Panc1 (cell line): ENCODE measurements at regions not wholly inside any gene's neighbourhood (a gene's known extent, or its start where the extent isn't known, plus 50 kb on each side); places are given as distances from the start of the nearest gene placed in this dataset.

ENCODE experiments used
- ATAC-seq: fragments of 200-7000 bp; cut with Tn5 transposase; 2 replicates; pipeline ENCODE4 v1.9.1; 2020; ENCODE audit warnings: mild to moderate bottlenecking, moderate library complexity
- BruUV-seq: library from RNA; stranded (reverse); fragments of 400-500 nt; replicated peaks from 2 replicates; lab custom pipeline; 2021; lab: Mats Ljungman, UMichigan
- CTCF ChIA-PET: fragments of 300-600 bp; sonication (Branson Sonifier 250); formaldehyde crosslinking; loops from one replicate; lab custom pipeline; 2022; ENCODE audit warnings: antibody characterized with exemption; lab: Charles Lee
- POLR2A ChIA-PET: fragments of 300-600 bp; sonication (Branson Sonifier 250); formaldehyde crosslinking; loops from one replicate; lab custom pipeline; 2022; ENCODE audit warnings: antibody characterized with exemption; lab: Charles Lee
- DNase-seq: peaks from one replicate; pipeline ENCODE4 v3.0.0-alpha.2; 2010; ENCODE audit warnings: low read depth, low spot score
- H3K27ac ChIP-seq: 2 replicates; pipeline ENCODE4 v1.5.1; 2011; ENCODE audit warnings: mild to moderate bottlenecking, low read length, inconsistent platforms
- H3K27me3 ChIP-seq: fragments of 200-500 bp; sonication (Bioruptor generic); 2 replicates; pipeline ENCODE4 v1.6.0; 2014; ENCODE audit warnings: low read length, inconsistent platforms; ENCODE audit not compliant: control insufficient read depth, insufficient read depth
- H3K36me3 ChIP-seq: fragments of 200-500 bp; sonication (Bioruptor generic); 2 replicates; pipeline ENCODE4 v1.5.1; 2014; ENCODE audit warnings: inconsistent platforms, mild to moderate bottlenecking, low read length, moderate library complexity; ENCODE audit not compliant: control insufficient read depth, insufficient read depth
- H3K4me1 ChIP-seq: 2 replicates; pipeline ENCODE4 v1.5.1; 2011; ENCODE audit warnings: inconsistent platforms, mild to moderate bottlenecking, low read length, moderate library complexity; ENCODE audit not compliant: control insufficient read depth, insufficient read depth
- H3K4me3 ChIP-seq, 2 experiments: 2 replicates each; pipeline ENCODE4 v1.5.1; 2011 to 2012; ENCODE audit warnings: low read depth in 2 of 2, low read length in 2 of 2, mild to moderate bottlenecking in 2 of 2, inconsistent platforms in 1 of 2, moderate library complexity in 1 of 2
- H3K9me3 ChIP-seq: fragments of 200-500 bp; sonication (Bioruptor generic); 2 replicates; pipeline ENCODE4 v1.5.1; 2014; ENCODE audit warnings: low read depth, mild to moderate bottlenecking, inconsistent platforms, low read length, moderate library complexity; ENCODE audit not compliant: control insufficient read depth, insufficient read depth
- POLR2AphosphoS5 ChIP-seq: IDR thresholded peaks from 2 replicates; pipeline ENCODE4 v1.6.1; 2012; ENCODE audit warnings: mild to moderate bottlenecking, low read depth, low read length, moderate library complexity
- REST ChIP-seq, 2 experiments: IDR thresholded peaks; 2 replicates each; pipeline ENCODE4 v1.6.1; 2011 to 2012; ENCODE audit warnings: low read depth in 2 of 2, control low read depth in 1 of 2, low read length in 1 of 2, mild to moderate bottlenecking in 1 of 2, moderate library complexity in 1 of 2; ENCODE audit not compliant: insufficient read depth in 1 of 2
- SIN3A ChIP-seq: IDR thresholded peaks from 2 replicates; pipeline ENCODE4 v1.6.1; 2012; ENCODE audit warnings: low read depth, mild to moderate bottlenecking, low read length, moderate library complexity, borderline replicate concordance; ENCODE audit not compliant: insufficient read depth
- TCF7L2 ChIP-seq: IDR thresholded peaks from 2 replicates; pipeline ENCODE4 v1.6.1; 2011; ENCODE audit warnings: mild to moderate bottlenecking, low read depth, low read length, inconsistent platforms
- in situ Hi-C: cut with HindIII; loops from 2 replicates; pipeline ENCODE4 v1.10.0; 2016; ENCODE audit warnings: low sequenced_read_pairs, low pct_unique_long_range_greater_than_20kb
- intact Hi-C: fragments of 100-400 bp; cut with micrococcal nuclease; formaldehyde crosslinking; loops from one replicate; pipeline ENCODE4 v1.10.0; 2022; ENCODE audit not compliant: unreplicated experiment
- TF ChIP-seq, protein P1 (sequence below): fragments of 450-650 bp; IDR thresholded peaks from 2 replicates; pipeline ENCODE4 v1.5.1; 2017; ENCODE audit warnings: mild to moderate bottlenecking

GRCh38 chr17:77593081-77593480 lies 365.4 kb upstream of the TNRC6C start:
- Histone ChIP-seq H3K27ac (no peak overlapping the region), H3K4me3 (no peak overlapping the region), H3K27me3 (peaks cover 26% of the 10 kb centered on the region), H3K9me3 (no peaks in the 10 kb centered on the region), H3K4me1 (no peaks in the 10 kb centered on the region), H3K36me3 (no peaks in the 10 kb centered on the region)
- DNase-seq (no peak), ATAC-seq (no peak)
- ChIA-PET POLR2A (no interaction called here), CTCF (no interaction called here)
- no peak for TF ChIP-seq SIN3A
- TF ChIP-seq TCF7L2: no peak
- no peak for TF ChIP-seq POLR2AphosphoS5
- TF ChIP-seq REST (IDR thresholded peaks at IDR 0.05; ENCODE audit: insufficient read depth in 1 of 2, low read depth in 2 of 2, low read length in 1 of 2): no peak
- TF ChIP-seq, protein P1, sequence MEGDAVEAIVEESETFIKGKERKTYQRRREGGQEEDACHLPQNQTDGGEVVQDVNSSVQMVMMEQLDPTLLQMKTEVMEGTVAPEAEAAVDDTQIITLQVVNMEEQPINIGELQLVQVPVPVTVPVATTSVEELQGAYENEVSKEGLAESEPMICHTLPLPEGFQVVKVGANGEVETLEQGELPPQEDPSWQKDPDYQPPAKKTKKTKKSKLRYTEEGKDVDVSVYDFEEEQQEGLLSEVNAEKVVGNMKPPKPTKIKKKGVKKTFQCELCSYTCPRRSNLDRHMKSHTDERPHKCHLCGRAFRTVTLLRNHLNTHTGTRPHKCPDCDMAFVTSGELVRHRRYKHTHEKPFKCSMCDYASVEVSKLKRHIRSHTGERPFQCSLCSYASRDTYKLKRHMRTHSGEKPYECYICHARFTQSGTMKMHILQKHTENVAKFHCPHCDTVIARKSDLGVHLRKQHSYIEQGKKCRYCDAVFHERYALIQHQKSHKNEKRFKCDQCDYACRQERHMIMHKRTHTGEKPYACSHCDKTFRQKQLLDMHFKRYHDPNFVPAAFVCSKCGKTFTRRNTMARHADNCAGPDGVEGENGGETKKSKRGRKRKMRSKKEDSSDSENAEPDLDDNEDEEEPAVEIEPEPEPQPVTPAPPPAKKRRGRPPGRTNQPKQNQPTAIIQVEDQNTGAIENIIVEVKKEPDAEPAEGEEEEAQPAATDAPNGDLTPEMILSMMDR: no peak
- in situ Hi-C loops (no loop called here), intact Hi-C loops (no loop called here)
- no TSS peak for BruUV-seq

DNA sequence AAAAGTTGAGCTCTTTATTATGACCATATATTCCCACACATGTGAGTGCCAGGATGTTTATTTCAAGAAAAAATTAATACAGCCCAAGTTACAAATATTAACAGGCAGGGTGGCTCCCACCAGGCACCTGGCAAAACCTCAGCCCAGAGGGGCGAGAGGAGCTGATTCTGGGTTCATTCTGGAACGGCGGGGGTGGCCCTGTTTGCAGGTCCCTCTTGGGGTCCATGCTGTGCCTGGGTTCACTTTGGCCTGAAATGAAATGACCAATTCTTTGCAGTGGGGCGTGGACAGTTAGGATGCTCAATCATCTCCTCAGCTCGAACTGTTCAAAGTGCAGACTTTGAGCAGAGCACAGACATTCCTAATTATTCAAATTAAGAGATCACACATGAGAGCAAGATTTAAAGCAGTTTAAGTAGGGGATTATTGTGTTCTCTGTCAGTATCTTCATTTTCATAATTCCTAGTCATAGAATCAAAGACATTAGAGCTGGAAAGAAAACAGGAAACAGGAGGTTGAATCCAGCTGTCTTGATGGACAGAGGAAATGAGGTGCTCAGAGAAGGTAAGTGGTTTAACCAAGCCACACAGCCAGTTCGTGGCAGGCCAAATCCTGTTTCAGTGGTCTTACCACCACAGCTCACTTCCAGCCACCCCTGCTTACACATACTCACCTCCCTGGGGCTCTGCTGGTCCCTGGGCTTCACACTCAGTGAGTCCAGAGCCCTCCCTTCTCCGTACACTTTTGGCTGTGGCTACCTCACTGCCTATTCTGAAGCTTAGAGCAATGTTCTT lies 363.9 kb upstream of the TNRC6C start:
- intact Hi-C loops (no loop called here), in situ Hi-C loops (no loop called here)
- no peaks in the 10 kb centered on the region for H3K4me1 ChIP-seq
- ATAC-seq: no peak
- no peaks in the 10 kb centered on the region for H3K9me3 ChIP-seq
- H3K27ac ChIP-seq: no peak overlapping the region
- H3K27me3 ChIP-seq: peaks cover 26% of the 10 kb centered on the region
- ChIA-PET POLR2A (no interaction called here), CTCF (no interaction called here)
- no peak for TF ChIP-seq SIN3A
- no peaks in the 10 kb centered on the region for H3K36me3 ChIP-seq
- BruUV-seq: no TSS peak
- DNase-seq: no peak
- H3K4me3 ChIP-seq: no peak overlapping the region
